ENCODE measurements at regions not wholly inside any gene's neighbourhood (a gene's known extent, or its start where the extent isn't known, plus 50 kb on each side); places are given as distances from the start of the nearest gene placed in this dataset.
"Not testable (repeated sequence)": the region's sequence is repeated elsewhere in the genome, so short reads cannot be mapped to it uniquely, and the experiment has no call there.

GRCh38 chr3:21226086-21226485 lies 524.9 kb downstream of the ZNF385D start:
- Histone ChIP-seq H3K27ac (no peak overlapping the region), H3K4me3 (no peak overlapping the region), H3K9me3 (no peaks in the 10 kb centered on the region), H3K27me3 (no peaks in the 10 kb centered on the region), H3K4me1 (peaks cover 0 to 10% (median 0%) of the 10 kb centered on the region in 4 donors), H3K36me3 (no peaks in the 10 kb centered on the region)
- TF ChIP-seq CTCF (IDR thresholded peaks at IDR 0.05) = no peak
- TF ChIP-seq POLR2AphosphoS5 (IDR thresholded peaks at IDR 0.05) = no peak
- no peak for TF ChIP-seq EP300 (IDR thresholded peaks at IDR 0.05)
- no peak for TF ChIP-seq POLR2A (IDR thresholded peaks at IDR 0.05)
- intact Hi-C loops (cut with DNase I; ENCODE audit: low total_unique reads) = no loop called here
- DNase-seq = no peak
- 88 to 94% (median 90%) methylated on average over 12 to 13 of the region's 13 CpGs for WGBS, 5 donors

DNA sequence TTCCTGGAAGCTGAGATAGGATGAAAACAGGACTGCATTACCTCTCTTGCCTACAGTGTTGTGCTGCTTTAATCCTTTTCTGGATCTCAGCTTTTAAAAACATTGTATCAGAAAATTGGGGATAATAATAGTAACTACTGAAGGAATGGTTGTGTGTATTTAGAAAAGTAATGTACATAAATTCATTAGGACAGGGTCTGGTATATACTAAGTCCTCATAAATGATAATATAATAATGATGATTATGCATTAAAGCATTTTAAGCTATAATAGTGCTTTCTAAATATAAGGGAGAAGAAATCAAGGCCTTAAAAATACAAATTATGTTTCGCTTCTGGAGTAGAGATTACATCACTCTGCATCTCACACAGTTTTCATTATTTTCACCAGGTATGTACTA lies 530.1 kb downstream of the ZNF385D start:
- DNase-seq = no peak
- H3K4me1 ChIP-seq = no peaks in the 10 kb centered on the region
- WGBS, 5 donors = 89 to 100% (median 97%) methylated on average over 1 of the region's 1 CpG
- TF ChIP-seq POLR2A (IDR thresholded peaks at IDR 0.05) (no peak), CTCF (IDR thresholded peaks at IDR 0.05) (no peak), POLR2AphosphoS5 (IDR thresholded peaks at IDR 0.05) (no peak), EP300 (IDR thresholded peaks at IDR 0.05) (no peak)
- intact Hi-C loops (cut with DNase I; ENCODE audit: low total_unique reads) = no loop called here
- H3K36me3 ChIP-seq = no peaks in the 10 kb centered on the region
- no peak overlapping the region for H3K27ac ChIP-seq
- H3K4me3 ChIP-seq = no peak overlapping the region
- no peaks in the 10 kb centered on the region for H3K27me3 ChIP-seq
- H3K9me3 ChIP-seq = peaks cover 0 to 5% (median under 1%) of the 10 kb centered on the region in 4 donors

DNA sequence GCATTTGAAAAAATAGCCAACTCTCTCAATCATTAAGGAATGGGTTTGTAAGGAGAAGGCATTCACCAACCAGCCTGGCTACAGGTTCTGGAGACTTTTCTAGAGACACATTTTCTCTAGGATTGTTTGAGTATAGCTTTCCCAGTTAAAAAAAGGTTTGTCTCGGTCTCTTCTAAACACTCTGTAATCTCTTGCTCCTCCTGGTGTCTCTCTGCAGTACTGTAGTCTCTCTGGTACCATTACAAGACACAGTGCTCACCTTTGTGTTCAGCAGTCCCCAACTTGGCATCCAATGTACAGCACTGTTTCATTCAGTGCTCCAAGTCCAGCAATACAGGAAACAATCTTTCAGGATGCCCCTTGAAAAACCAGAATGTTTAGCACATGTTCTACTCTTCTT lies 534.4 kb downstream of the ZNF385D start:
- intact Hi-C loops (cut with DNase I; ENCODE audit: low total_unique reads) = no loop called here
- no peak for DNase-seq
- Histone ChIP-seq H3K4me3 (no peak overlapping the region), H3K9me3 (peaks cover 0 to 31% (median 18%) of the 10 kb centered on the region in 4 donors), H3K27me3 (no peaks in the 10 kb centered on the region), H3K4me1 (no peaks in the 10 kb centered on the region), H3K36me3 (no peaks in the 10 kb centered on the region), H3K27ac (no peak overlapping the region)
- WGBS, 5 donors = 65 to 79% (median 75%) methylated on average over 1 of the region's 1 CpG
- TF ChIP-seq POLR2AphosphoS5 (IDR thresholded peaks at IDR 0.05) (no peak), CTCF (IDR thresholded peaks at IDR 0.05) (no peak), EP300 (IDR thresholded peaks at IDR 0.05) (no peak), POLR2A (IDR thresholded peaks at IDR 0.05) (no peak)

- peaks cover 3 to 35% (median 20%) of the 10 kb centered on the region in 4 donors for H3K9me3 ChIP-seq
- H3K36me3 ChIP-seq; H3K4me1 ChIP-seq; intact Hi-C loops (cut with DNase I; ENCODE audit: low total_unique reads); DNase-seq; H3K27ac ChIP-seq; H3K4me3 ChIP-seq; H3K27me3 ChIP-seq: not testable (repeated sequence)
- WGBS, 5 donors = 73 to 79% (median 78%) methylated on average over 3 of the region's 3 CpGs
Measured at GRCh38 chr3:21204122-21204521, 546.9 kb downstream of the ZNF385D start.

- Histone ChIP-seq H3K9me3 (no peaks in the 10 kb centered on the region), H3K27ac (no peak overlapping the region), H3K36me3 (no peaks in the 10 kb centered on the region), H3K27me3 (no peaks in the 10 kb centered on the region), H3K4me3 (no peak overlapping the region), H3K4me1 (no peaks in the 10 kb centered on the region)
- 87 to 92% (median 90%) methylated on average over 2 of the region's 2 CpGs for WGBS, 5 donors
- intact Hi-C loops (cut with DNase I; ENCODE audit: low total_unique reads) = no loop called here
- DNase-seq = no peak
- TF ChIP-seq POLR2AphosphoS5 (IDR thresholded peaks at IDR 0.05) = no peak
- TF ChIP-seq CTCF (IDR thresholded peaks at IDR 0.05) = no peak
- no peak for TF ChIP-seq POLR2A (IDR thresholded peaks at IDR 0.05)
- no peak for TF ChIP-seq EP300 (IDR thresholded peaks at IDR 0.05)
Measured at GRCh38 chr3:21195203-21195602, 555.8 kb downstream of the ZNF385D start.

- H3K27me3 ChIP-seq; intact Hi-C loops (cut with DNase I; ENCODE audit: low total_unique reads); H3K4me1 ChIP-seq; H3K4me3 ChIP-seq; DNase-seq; H3K36me3 ChIP-seq; H3K27ac ChIP-seq; H3K9me3 ChIP-seq: not testable (repeated sequence)
- 73 to 87% (median 78%) methylated on average over 2 of the region's 2 CpGs for WGBS, 5 donors
Measured at GRCh38 chr3:21194036-21194435, 557.0 kb downstream of the ZNF385D start.
